ENCODE measurements at regions not wholly inside any gene's neighbourhood (a gene's known extent, or its start where the extent isn't known, plus 50 kb on each side); places are given as distances from the start of the nearest gene placed in this dataset.

- DNase-seq, result no peak
Measured at GRCh38 chr16:77555126-77555525, 120.3 kb upstream of the ADAMTS18 start.

- DNase-seq, result no peak
Measured at GRCh38 chr16:77555791-77556190, 121.0 kb upstream of the ADAMTS18 start.

GRCh38 chr16:77556201-77556873 is 121.5 kb upstream of the ADAMTS18 start:
- DNase-seq, result no peak

- DNase-seq, result no peak
Measured at GRCh38 chr16:77557385-77557784, 122.6 kb upstream of the ADAMTS18 start.

- no peak for DNase-seq
Measured at GRCh38 chr16:77558786-77559185, 124.0 kb upstream of the ADAMTS18 start.

- DNase-seq, result no peak
Measured at GRCh38 chr16:77562497-77562896, 127.7 kb upstream of the ADAMTS18 start.

GRCh38 chr16:77564791-77565390 is 130.1 kb upstream of the ADAMTS18 start:
- DNase-seq, result no peak

- DNase-seq, result no peak
Measured at GRCh38 chr16:77569406-77569805, 134.6 kb upstream of the ADAMTS18 start.

GRCh38 chr16:77570574-77570973 is 135.7 kb upstream of the ADAMTS18 start:
- DNase-seq, result no peak

- no peak for DNase-seq
Measured at GRCh38 chr16:77571115-77571862, 136.5 kb upstream of the ADAMTS18 start.

- DNase-seq, result no peak
Measured at GRCh38 chr16:77574867-77575624, 140.2 kb upstream of the ADAMTS18 start.

GRCh38 chr16:77579351-77579891 is 142.9 kb upstream of the NUDT7 start:
- no peak for DNase-seq

GRCh38 chr16:77581706-77582105 is 140.6 kb upstream of the NUDT7 start:
- DNase-seq, result no peak

GRCh38 chr16:77584205-77584859 is 138.0 kb upstream of the NUDT7 start:
- peak; percentile 40 for DNase-seq

GRCh38 chr16:77585379-77586251 is 136.7 kb upstream of the NUDT7 start:
- no peak for DNase-seq

GRCh38 chr16:77588389-77588788 is 133.9 kb upstream of the NUDT7 start:
- no peak for DNase-seq

GRCh38 chr16:77589071-77589765 is 133.1 kb upstream of the NUDT7 start:
- DNase-seq, result peak; percentile 1

- DNase-seq, result no peak
Measured at GRCh38 chr16:77590707-77591106, 131.6 kb upstream of the NUDT7 start.

GRCh38 chr16:77591347-77591746 is 131.0 kb upstream of the NUDT7 start:
- no peak for DNase-seq

GRCh38 chr16:77592021-77592420 is 130.3 kb upstream of the NUDT7 start:
- no peak for DNase-seq

- DNase-seq, result no peak
Measured at GRCh38 chr16:77594057-77594456, 128.3 kb upstream of the NUDT7 start.
